ENCODE measurements at regions not wholly inside any gene's neighbourhood (a gene's known extent, or its start where the extent isn't known, plus 50 kb on each side); places are given as distances from the start of the nearest gene placed in this dataset.

GRCh38 chr7:46658281-46658680, 737.2 kb upstream of the IGFBP3 start:
- CTCF ChIA-PET: interaction anchor here (1.0 kb wide), 1 partner anchor 25 kb away, joined by 3 read pairs; no protein-coding TSS in a partner anchor

GRCh38 chr7:46654546-46655443, 733.7 kb upstream of the IGFBP3 start:
- POLR2A ChIA-PET: no interaction called here
- TF ChIP-seq CTCF (IDR thresholded peaks at IDR 0.05; ENCODE audit: insufficient read depth, low read length, missing control alignments): no peak
- H3K4me3 ChIP-seq (ENCODE audit: low read depth, low read length): no peak overlapping the region
- CTCF ChIA-PET: no interaction called here
- no peak for DNase-seq (ENCODE audit: low read depth, low spot score)

More at GRCh38 chr7:46658281-46658680, 737.2 kb upstream of the IGFBP3 start:
- no peak for DNase-seq (ENCODE audit: low read depth, low spot score)
- TF ChIP-seq CTCF (IDR thresholded peaks at IDR 0.05; ENCODE audit: insufficient read depth, low read length, missing control alignments): no peak
- POLR2A ChIA-PET: no interaction called here
- no peak overlapping the region for H3K4me3 ChIP-seq (ENCODE audit: low read depth, low read length)

GRCh38 chr7:46653848-46654247, 732.8 kb upstream of the IGFBP3 start:
- H3K4me3 ChIP-seq (ENCODE audit: low read depth, low read length): no peak overlapping the region
- DNase-seq (ENCODE audit: low read depth, low spot score): no peak
- no peak for TF ChIP-seq CTCF (IDR thresholded peaks at IDR 0.05; ENCODE audit: insufficient read depth, low read length, missing control alignments)
- ChIA-PET CTCF (no interaction called here), POLR2A (no interaction called here)

GRCh38 chr7:46652317-46652716, 731.2 kb upstream of the IGFBP3 start:
- ChIA-PET POLR2A (no interaction called here), CTCF (no interaction called here)
- no peak overlapping the region for H3K4me3 ChIP-seq (ENCODE audit: low read depth, low read length)
- DNase-seq (ENCODE audit: low read depth, low spot score): no peak
- TF ChIP-seq CTCF (IDR thresholded peaks at IDR 0.05; ENCODE audit: insufficient read depth, low read length, missing control alignments): no peak

- POLR2A ChIA-PET: no interaction called here
- CTCF ChIA-PET: no interaction called here
- no peak for TF ChIP-seq CTCF (IDR thresholded peaks at IDR 0.05; ENCODE audit: insufficient read depth, low read length, missing control alignments)
- DNase-seq (ENCODE audit: low read depth, low spot score): no peak
- H3K4me3 ChIP-seq (ENCODE audit: low read depth, low read length): no peak overlapping the region
These were observed 730.6 kb upstream of the IGFBP3 start for GRCh38 chr7:46651561-46652088.

- ChIA-PET POLR2A (no interaction called here), CTCF (no interaction called here)
- no peak for TF ChIP-seq CTCF (IDR thresholded peaks at IDR 0.05; ENCODE audit: insufficient read depth, low read length, missing control alignments)
- H3K4me3 ChIP-seq (ENCODE audit: low read depth, low read length): no peak overlapping the region
- DNase-seq (ENCODE audit: low read depth, low spot score): no peak
These were observed 730.0 kb upstream of the IGFBP3 start for GRCh38 chr7:46651070-46651469.

Measured in AG04449 (cell line).